SK-N-SH treated with all-trans-retinoic acid at 6 μM for 48 hours (cell line): ENCODE measurements at regions not wholly inside any gene's neighbourhood (a gene's known extent, or its start where the extent isn't known, plus 50 kb on each side); places are given as distances from the start of the nearest gene placed in this dataset.

Experiments
- TCF4 ChIP-seq: fragments of 250-450 bp; sonication (Bioruptor Pico); IDR thresholded peaks from 2 replicates; pipeline ENCODE4 v1.8.0; 2021; ENCODE audit warnings: mild to moderate bottlenecking, moderate library complexity, borderline replicate concordance
- ZNF70 ChIP-seq: fragments of 450-650 bp; formaldehyde crosslinking; IDR thresholded peaks from 2 replicates; pipeline ENCODE4 v1.5.0; 2020; ENCODE audit warnings: mild to moderate bottlenecking, moderate library complexity
- TF ChIP-seq, protein P1 (sequence below): fragments of 250-450 bp; sonication (Bioruptor Pico); IDR thresholded peaks from 2 replicates; pipeline ENCODE4 v1.5.1; 2020; ENCODE audit warnings: low read depth, mild to moderate bottlenecking, moderate library complexity

DNA sequence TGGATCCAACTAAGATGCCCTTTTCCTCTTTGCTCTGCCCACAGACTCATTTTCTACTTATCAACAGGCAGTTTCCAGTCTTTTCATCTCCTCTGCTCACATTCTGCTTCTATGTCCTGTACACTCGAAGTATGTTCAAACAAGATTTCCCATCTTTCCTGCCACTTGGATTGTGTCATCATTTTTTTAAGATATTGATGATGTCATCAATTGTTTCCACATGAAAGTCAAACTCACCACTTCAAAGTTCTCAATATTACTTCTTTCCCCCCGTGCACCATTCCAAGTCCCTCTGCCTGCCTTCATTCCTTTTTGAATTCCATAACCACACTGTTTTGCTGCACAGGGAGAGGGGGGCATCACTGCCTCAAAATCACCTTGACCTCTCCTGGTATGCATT is 175.0 kb upstream of the RFX3 start:
- TF ChIP-seq, protein P1, sequence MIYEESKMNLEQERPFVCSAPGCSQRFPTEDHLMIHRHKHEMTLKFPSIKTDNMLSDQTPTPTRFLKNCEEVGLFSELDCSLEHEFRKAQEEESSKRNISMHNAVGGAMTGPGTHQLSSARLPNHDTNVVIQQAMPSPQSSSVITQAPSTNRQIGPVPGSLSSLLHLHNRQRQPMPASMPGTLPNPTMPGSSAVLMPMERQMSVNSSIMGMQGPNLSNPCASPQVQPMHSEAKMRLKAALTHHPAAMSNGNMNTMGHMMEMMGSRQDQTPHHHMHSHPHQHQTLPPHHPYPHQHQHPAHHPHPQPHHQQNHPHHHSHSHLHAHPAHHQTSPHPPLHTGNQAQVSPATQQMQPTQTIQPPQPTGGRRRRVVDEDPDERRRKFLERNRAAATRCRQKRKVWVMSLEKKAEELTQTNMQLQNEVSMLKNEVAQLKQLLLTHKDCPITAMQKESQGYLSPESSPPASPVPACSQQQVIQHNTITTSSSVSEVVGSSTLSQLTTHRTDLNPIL (CRISPR knock-in tag), result no peak
- TF ChIP-seq TCF4 (CRISPR knock-in tag), result no peak
- no peak for TF ChIP-seq ZNF70 (CRISPR knock-in tag)
